Stimulated activated naive CD4-positive, alpha-beta T cell (primary cell): ENCODE measurements at regions not wholly inside any gene's neighbourhood (a gene's known extent, or its start where the extent isn't known, plus 50 kb on each side); places are given as distances from the start of the nearest gene placed in this dataset.
"Not testable (repeated sequence)": the region's sequence is repeated elsewhere in the genome, so short reads cannot be mapped to it uniquely, and the experiment has no call there.

Source experiments
- DNase-seq, 6 experiments: peaks; one replicate each; lab custom pipeline; 2025; lab: John Stamatoyannopoulos, UW

DNA sequence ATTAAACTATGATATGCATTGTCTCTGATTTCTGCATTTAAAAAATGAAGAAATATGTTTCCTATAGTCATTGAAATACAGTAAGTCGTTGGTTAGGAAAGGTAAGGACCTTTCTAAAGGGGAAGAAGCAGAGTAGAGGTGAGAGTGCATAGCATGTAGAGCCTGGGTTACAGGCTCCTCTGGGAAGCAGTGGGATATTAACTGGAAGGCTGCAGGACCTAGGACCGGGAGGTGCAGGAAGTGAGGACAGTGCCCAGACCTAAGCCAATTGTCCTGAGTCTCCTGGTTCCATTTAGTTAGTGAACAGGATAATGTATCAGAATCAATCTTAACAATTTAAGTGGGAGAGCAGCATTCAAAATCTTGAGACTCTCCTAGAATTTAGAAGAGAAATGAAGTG, 237.1 kb upstream of the NUDT6 start:
- DNase-seq, result no peak

DNA sequence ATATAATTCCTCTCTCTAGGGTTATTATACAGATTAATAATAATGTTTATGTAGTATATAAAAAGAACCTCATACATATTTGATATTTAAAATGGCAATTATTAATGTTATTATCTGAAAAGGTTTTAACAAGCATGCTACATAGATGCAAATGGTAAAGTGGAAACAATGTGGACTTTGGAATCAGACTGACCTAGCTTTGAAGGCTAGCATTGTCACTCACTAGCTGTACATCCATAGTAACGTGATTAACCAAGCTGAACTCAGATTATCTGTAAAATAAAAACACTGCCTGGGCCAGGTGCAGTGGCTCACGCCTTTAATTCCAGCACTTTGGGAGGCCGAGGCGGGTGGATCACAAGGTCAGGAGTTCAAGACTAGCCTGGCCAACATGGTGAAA, 233.7 kb upstream of the SPRY1 start:
- no peak for DNase-seq

DNA sequence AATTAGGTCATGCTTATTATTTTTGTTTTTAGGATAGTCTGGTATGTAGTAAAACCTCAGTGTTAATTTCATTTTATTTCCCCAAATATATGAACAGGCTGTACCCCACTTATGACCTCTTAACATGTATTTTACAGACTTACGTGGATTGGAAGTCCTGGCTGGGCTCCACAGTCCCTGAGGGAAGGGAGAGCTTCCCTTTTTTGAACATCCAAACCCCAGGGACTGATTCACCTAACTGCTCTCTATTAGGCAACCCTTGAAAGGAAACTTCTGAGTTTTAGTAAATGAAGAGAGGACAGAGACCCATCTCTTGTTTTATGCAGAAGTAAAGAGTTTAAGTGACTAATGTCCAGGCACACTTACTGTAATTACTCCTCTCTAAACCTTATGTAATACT, 233.1 kb upstream of the SPRY1 start:
- DNase-seq, result no peak

GRCh38 chr4:123166023-123166422, 230.6 kb upstream of the SPRY1 start:
- DNase-seq, result no peak

GRCh38 chr4:123167931-123168330, 228.7 kb upstream of the SPRY1 start:
- no peak for DNase-seq

GRCh38 chr4:123168812-123169211, 227.8 kb upstream of the SPRY1 start:
- no peak for DNase-seq

DNA sequence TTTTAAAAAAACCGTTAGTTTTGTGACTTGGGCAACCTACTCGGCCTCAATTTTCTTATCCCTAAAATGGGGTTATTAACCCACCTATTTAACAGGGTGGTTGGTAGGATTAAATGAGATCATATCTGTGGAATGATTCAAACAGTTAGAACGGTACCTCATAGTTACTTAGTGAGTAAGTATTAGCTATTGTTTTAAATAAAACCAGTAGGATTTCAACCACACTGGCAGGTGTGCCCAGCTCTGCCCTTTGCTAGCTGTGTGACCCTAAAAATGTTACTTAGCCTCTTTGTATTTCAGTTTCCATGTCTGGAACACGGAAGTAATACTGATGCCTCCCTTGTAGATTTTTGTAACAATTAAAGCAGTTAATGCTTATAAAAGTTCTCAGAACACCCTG, 225.8 kb upstream of the SPRY1 start:
- DNase-seq, result no peak

DNA sequence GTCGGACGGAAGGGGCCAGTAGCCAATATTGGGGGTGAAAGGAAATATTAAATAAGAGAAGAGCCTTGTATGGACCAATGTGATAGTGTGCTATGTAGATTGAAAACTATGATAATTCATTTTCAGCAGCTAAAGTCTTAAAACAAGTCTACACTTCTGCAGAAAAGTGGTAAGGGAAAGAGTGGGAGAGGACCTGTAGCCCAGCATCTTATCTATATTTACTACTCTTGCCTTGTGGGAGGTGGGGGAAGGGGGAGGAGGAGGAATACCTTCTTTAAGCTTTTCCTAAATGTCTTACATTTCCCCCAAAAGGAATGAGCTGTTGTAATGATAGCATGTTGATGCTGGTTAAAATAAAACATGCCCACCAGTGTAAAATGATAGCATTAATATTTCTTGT, 220.0 kb upstream of the SPRY1 start:
- DNase-seq, result no peak

- no peak for DNase-seq
Observed at GRCh38 chr4:123182289-123182688, 214.3 kb upstream of the SPRY1 start.

- no peak for DNase-seq
Observed at GRCh38 chr4:123183308-123183707, 213.3 kb upstream of the SPRY1 start.

GRCh38 chr4:123183754-123184153, 212.8 kb upstream of the SPRY1 start:
- not testable (repeated sequence) for DNase-seq

- DNase-seq, result no peak
Observed at GRCh38 chr4:123186731-123187130, 209.9 kb upstream of the SPRY1 start.

- DNase-seq, result no peak
Observed at GRCh38 chr4:123190176-123190575, 206.4 kb upstream of the SPRY1 start.

GRCh38 chr4:123191728-123192127, 204.9 kb upstream of the SPRY1 start:
- DNase-seq, result no peak

- DNase-seq, result no peak
Observed at GRCh38 chr4:123193802-123194367, 202.7 kb upstream of the SPRY1 start.

DNA sequence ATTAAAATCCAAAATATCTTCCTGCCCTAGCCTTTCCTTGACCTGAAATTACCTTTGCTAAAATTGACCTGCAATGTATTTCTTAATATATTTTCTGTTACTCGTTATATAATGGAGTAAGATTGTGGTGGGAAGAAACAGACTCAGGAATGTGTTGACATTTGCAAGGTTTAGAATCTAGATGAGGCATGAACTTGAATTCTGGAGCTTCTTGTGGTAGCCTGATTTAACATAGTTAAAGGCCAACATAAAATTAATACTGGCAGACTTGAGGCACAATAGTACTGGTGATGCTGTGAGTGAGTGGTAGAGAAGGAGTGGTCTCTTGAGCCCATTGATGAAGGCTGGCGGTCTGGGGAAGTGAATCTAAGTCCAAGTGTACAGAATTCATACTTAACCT, 197.9 kb upstream of the SPRY1 start:
- DNase-seq, result no peak

DNA sequence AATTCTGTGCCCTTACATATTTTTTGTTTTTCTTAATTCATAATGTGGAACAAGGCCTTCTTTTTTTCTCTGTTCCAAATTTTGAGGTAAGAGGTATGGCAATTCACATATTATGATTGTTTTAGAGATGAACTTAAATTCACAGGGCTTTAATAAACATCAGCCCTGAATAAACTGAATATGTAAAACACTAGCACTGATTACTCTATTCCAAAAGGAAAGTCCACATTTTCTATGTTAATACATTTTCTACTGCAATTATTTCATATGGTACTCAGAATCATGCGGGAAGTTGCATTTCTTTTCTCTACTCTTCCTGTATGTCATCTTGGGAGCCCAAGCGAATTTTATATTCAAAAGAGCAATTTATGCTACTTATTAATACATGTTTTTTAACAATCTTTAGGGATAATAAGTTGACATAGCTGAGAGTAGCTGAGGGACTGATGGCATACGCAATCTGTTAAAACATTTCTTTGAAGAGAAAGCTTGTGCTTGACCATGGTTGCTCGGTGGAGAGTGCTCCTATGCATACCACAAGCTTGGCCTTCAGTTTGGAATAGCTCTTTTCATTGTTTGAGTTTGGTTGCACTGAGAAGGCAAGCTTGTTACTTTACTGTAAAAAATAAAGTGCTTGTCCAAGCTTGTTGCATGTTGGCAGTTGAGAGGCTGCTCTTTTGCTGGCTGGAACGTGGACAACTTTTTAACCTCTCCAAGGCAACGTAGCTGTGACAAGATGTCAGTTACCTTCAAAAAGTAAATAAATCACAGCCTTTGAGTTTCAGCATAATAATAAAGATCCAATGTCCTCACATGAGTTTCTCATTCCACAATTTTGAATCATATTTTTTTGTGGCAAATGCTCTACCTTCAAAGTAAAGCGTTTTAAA, 196.3 kb upstream of the SPRY1 start:
- no peak for DNase-seq

DNA sequence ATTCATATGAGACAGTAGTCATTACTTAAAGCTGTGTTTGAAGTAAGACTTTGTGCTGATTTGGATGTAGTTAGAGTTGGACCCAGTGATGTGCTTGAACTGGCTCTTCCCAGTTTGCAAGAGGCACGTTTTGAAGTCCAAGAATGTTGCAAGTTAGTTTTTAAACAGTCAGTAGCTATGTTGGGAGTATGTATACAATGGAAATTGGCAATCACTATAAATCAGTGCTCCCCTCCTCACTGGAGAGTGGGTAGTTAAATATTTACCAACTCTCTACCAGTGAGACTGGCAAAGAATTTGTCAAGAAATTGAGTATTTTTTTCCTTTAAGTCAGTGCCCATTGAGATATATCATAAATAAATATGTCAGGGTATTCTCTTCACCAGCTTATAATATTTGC, 191.9 kb upstream of the SPRY1 start:
- DNase-seq, result no peak

- no peak for DNase-seq
Observed at GRCh38 chr4:123206016-123206415, 190.6 kb upstream of the SPRY1 start.

DNA sequence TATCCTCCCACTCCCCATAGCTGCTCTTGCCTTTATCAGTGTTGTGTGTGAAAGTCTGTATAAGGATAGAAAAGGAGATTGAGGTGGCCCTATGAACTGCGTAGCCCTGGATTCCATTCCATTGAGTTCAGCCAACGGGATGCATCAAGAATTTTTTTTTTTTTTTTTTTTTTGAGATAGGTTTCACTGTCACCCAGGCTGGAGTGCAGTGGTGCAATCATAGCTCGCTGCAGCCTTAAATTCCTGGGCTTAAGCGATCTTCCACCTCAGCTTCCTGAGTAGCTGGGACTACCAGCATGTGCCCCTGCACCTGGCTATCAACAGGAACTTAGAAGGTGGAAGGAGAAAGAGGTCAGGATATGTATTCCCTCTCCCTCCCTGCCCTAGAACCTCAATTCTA, 187.2 kb upstream of the SPRY1 start:
- DNase-seq, result no peak

DNA sequence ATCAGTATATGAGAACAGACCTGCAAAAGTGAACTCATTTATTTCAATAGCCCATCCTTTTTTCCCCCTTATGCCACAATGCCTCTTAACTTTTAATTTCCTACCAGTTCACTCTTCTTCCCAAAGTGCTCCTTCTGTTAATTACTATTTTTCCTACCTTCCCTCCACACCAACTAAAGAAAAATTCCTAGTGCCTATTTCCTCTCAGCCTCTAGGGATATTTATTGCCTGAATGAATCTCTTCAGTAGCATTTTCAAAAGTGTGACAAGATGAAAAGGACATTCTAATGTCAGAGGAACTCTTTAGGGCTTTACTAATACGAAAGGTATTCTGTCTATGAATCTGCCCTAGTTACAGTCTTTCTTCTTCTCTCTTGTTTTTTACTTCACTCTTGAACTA, 181.1 kb upstream of the SPRY1 start:
- DNase-seq, result no peak

- DNase-seq, result no peak
Observed at GRCh38 chr4:123216543-123216942, 180.1 kb upstream of the SPRY1 start.

GRCh38 chr4:123216946-123217345, 179.6 kb upstream of the SPRY1 start:
- no peak for DNase-seq

DNA sequence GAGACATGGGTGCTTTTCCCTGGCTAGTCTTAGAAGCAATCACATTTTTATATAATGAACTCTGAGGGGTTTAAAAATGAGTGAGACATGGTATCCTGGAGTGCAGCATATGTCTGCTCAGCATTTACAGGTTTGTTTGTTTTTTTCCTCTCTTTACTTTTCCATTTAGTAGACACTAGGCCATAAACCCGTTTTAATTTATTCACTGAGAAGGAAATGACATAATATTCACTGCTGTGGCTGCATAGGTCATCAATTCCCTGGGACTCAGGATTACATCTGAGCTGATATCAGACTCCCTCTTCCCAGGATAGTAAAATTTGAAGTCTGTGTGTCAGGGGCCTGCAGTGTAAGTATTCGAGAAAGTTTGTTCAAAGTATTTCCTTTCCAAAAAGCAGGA, 178.9 kb upstream of the SPRY1 start:
- DNase-seq, result no peak
